Mesenchymal stem cell (in vitro differentiated cells and primary cell): ENCODE measurements at regions not wholly inside any gene's neighbourhood (a gene's known extent, or its start where the extent isn't known, plus 50 kb on each side); places are given as distances from the start of the nearest gene placed in this dataset.

Experiments used
- DNase-seq: peaks from one replicate; pipeline ENCODE4 v3.0.0-alpha.2; 2013
- H2AFZ ChIP-seq: one replicate; pipeline ENCODE4 v1.6.1; 2013; ENCODE audit warnings: low read depth, mild to moderate bottlenecking, control low read depth, inconsistent platforms, low read length, moderate library complexity
- H2AK5ac ChIP-seq: 2 replicates; pipeline ENCODE4 v1.6.1; 2013; ENCODE audit warnings: low read length, moderate library complexity, mild to moderate bottlenecking, inconsistent platforms; ENCODE audit not compliant: severe bottlenecking
- H2BK120ac ChIP-seq: one replicate; pipeline ENCODE4 v1.6.1; 2013; ENCODE audit warnings: low read depth, mild to moderate bottlenecking, inconsistent platforms, low read length, moderate library complexity
- H2BK12ac ChIP-seq, 2 experiments: one replicate each; pipeline ENCODE4 v1.6.1; 2013; ENCODE audit warnings: inconsistent platforms in 2 of 2, low read length in 2 of 2, mild to moderate bottlenecking in 2 of 2, moderate library complexity in 2 of 2, control low read depth in 1 of 2
- H2BK15ac ChIP-seq: one replicate; pipeline ENCODE4 v1.6.1; 2013; ENCODE audit warnings: mild to moderate bottlenecking, low read depth, inconsistent platforms; ENCODE audit not compliant: poor library complexity, severe bottlenecking
- H2BK5ac ChIP-seq: 2 replicates; pipeline ENCODE4 v1.6.1; 2013; ENCODE audit warnings: low read depth, mild to moderate bottlenecking, low read length, control low read depth, inconsistent platforms; ENCODE audit not compliant: poor library complexity, severe bottlenecking
- H3K14ac ChIP-seq, 2 experiments: one replicate each; pipeline ENCODE4 v1.6.1; 2013; ENCODE audit warnings: inconsistent platforms in 2 of 2, low read length in 2 of 2, control low read depth in 1 of 2, mild to moderate bottlenecking in 1 of 2, moderate library complexity in 1 of 2
- H3K18ac ChIP-seq, 2 experiments: one replicate each; pipeline ENCODE4 v1.6.1; 2013; ENCODE audit warnings: inconsistent platforms in 2 of 2, low read length in 2 of 2, control low read depth in 1 of 2, low read depth in 1 of 2, mild to moderate bottlenecking in 1 of 2
- H3K23ac ChIP-seq, 2 experiments: one replicate each; pipeline ENCODE4 v1.6.1; 2013; ENCODE audit warnings: inconsistent platforms in 2 of 2, low read length in 2 of 2, mild to moderate bottlenecking in 2 of 2, moderate library complexity in 2 of 2, control low read depth in 1 of 2
- H3K27ac ChIP-seq: 2 replicates; pipeline ENCODE4 v1.5.1; 2013; ENCODE audit warnings: mild to moderate bottlenecking, moderate library complexity, low read length, control low read depth, inconsistent platforms; ENCODE audit not compliant: poor library complexity, severe bottlenecking
- H3K27me3 ChIP-seq, 2 experiments: 2 replicates each; pipeline versions ENCODE4 v1.6.1 to v1.7.0; 2013; ENCODE audit warnings: low read length in 2 of 2, mild to moderate bottlenecking in 2 of 2, moderate library complexity in 2 of 2, control low read depth in 1 of 2, inconsistent platforms in 1 of 2; ENCODE audit not compliant: control insufficient read depth in 1 of 2, insufficient read depth in 1 of 2
- H3K36me3 ChIP-seq, 2 experiments: 2 replicates each; pipeline versions ENCODE4 v1.6.1 to v1.7.0; 2013; ENCODE audit warnings: low read length in 2 of 2, control low read depth in 1 of 2, inconsistent platforms in 1 of 2, low read depth in 1 of 2, mild to moderate bottlenecking in 1 of 2; ENCODE audit not compliant: insufficient read depth in 2 of 2, control insufficient read depth in 1 of 2
- H3K4ac ChIP-seq, 2 experiments: one replicate each; pipeline ENCODE4 v1.6.1; 2013; ENCODE audit warnings: inconsistent platforms in 2 of 2, low read length in 2 of 2, mild to moderate bottlenecking in 2 of 2, moderate library complexity in 2 of 2, control low read depth in 1 of 2, low read depth in 1 of 2
- H3K4me1 ChIP-seq: 2 replicates; pipeline ENCODE4 v1.6.1; 2013; ENCODE audit warnings: low read depth, low read length, control low read depth; ENCODE audit not compliant: control insufficient read depth, insufficient read depth
- H3K4me2 ChIP-seq: 2 replicates; pipeline ENCODE4 v1.6.1; 2013; ENCODE audit warnings: low read length, mild to moderate bottlenecking, inconsistent platforms; ENCODE audit not compliant: poor library complexity, severe bottlenecking
- H3K4me3 ChIP-seq, 2 experiments: 2 replicates each; pipeline versions ENCODE4 v1.5.1 to v1.7.0; 2013; ENCODE audit warnings: low read length in 2 of 2, mild to moderate bottlenecking in 2 of 2, control low read depth in 1 of 2, low read depth in 1 of 2; ENCODE audit not compliant: insufficient read depth in 1 of 2
- H3K79me1 ChIP-seq: replicated peaks from 2 replicates; pipeline ENCODE4 v1.6.1; 2013; ENCODE audit warnings: mild to moderate bottlenecking, control low read depth, low read length, inconsistent platforms; ENCODE audit not compliant: poor library complexity, severe bottlenecking
- H3K9ac ChIP-seq: 2 replicates; pipeline ENCODE4 v1.7.0; 2013; ENCODE audit warnings: mild to moderate bottlenecking, low read length, moderate library complexity
- H3K9me3 ChIP-seq: 2 replicates; pipeline ENCODE4 v1.7.0; 2013; ENCODE audit warnings: mild to moderate bottlenecking, low read length; ENCODE audit not compliant: control insufficient read depth
- H4K8ac ChIP-seq: one replicate; pipeline ENCODE4 v1.6.1; 2013; ENCODE audit warnings: inconsistent platforms, mild to moderate bottlenecking, low read length, moderate library complexity
- H4K91ac ChIP-seq: one replicate; pipeline ENCODE4 v1.6.1; 2013; ENCODE audit warnings: mild to moderate bottlenecking, low read length, inconsistent platforms
- whole genome bisulfite sequencing: methylation state at CpG from one replicate; pipeline ENCODE4 v1.1.7; 2013; ENCODE audit warnings: mixed read lengths; 5-methylcytosine and 5-hydroxymethylcytosine counted together

DNA sequence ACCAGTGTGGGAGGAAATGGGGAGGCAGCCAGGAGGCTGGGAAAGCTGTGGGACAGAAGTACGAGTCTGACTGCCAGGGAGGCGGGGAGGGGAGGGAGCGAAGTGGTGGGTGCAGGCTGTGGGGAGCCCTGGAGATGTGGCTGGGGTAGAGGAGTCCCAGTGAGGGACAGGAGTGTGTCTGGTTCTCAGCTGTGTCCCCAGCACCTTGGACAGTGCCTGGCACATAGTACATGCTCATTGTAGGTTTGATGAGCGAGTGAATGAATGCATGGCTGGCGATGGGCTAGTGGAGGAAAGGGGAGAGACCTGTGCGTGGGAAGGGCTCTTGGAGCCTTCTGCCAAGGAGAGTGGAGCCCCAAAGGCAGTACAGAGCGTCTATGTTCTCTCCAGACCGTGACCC lies 104.1 kb downstream of the SIK1 start:
- Histone ChIP-seq H4K8ac (no peak overlapping the region), H3K23ac (no peak overlapping the region), H3K18ac (no peak overlapping the region), H4K91ac (no peak overlapping the region), H3K9me3 (peaks cover 5% of the 10 kb centered on the region), H3K27ac (no peak overlapping the region), H3K79me1 (no peaks in the 10 kb centered on the region), H3K14ac (no peak overlapping the region), H2AK5ac (no peak overlapping the region), H3K9ac (no peak overlapping the region), H3K27me3 (peaks cover 0 to 36% of the 10 kb centered on the region in 2 experiments), H2BK120ac (no peak overlapping the region), H2BK15ac (no peak overlapping the region), H3K4me3 (no peak overlapping the region), H3K4me2 (no peak overlapping the region), H3K4ac (no peak overlapping the region), H2BK5ac (no peak overlapping the region), H2BK12ac (no peak overlapping the region), H3K36me3 (no peaks in the 10 kb centered on the region), H3K4me1 (peaks cover 40% of the 10 kb centered on the region), H2AFZ (no peak overlapping the region)
- WGBS, result 84% methylated on average over 7 of the region's 8 CpGs
- no peak for DNase-seq

- H3K79me1 ChIP-seq, result no peaks in the 10 kb centered on the region
- DNase-seq, result no peak
- H3K9me3 ChIP-seq, result peaks cover 9% of the 10 kb centered on the region
- peak overlapping the region; percentile 28 for H4K91ac ChIP-seq
- no peak overlapping the region for H3K23ac ChIP-seq
- no peak overlapping the region for H2BK5ac ChIP-seq
- H4K8ac ChIP-seq, result no peak overlapping the region
- no peak overlapping the region for H3K9ac ChIP-seq
- no peak overlapping the region for H2BK15ac ChIP-seq
- H3K18ac ChIP-seq, result no peak overlapping the region
- peaks cover 0 to 39% of the 10 kb centered on the region in 2 experiments for H3K27me3 ChIP-seq
- no peaks in the 10 kb centered on the region for H3K36me3 ChIP-seq
- no peak overlapping the region for H3K14ac ChIP-seq
- H3K4me3 ChIP-seq, result no peak overlapping the region
- no peak overlapping the region for H3K4me2 ChIP-seq
- WGBS, result 92% methylated on average over 16 of the region's 17 CpGs
- H2AFZ ChIP-seq, result no peak overlapping the region
- H2BK12ac ChIP-seq, result peak overlapping the region in 1 of 2 experiments; percentile 21
- H2BK120ac ChIP-seq, result no peak overlapping the region
- H2AK5ac ChIP-seq, result no peak overlapping the region
- no peak overlapping the region for H3K4ac ChIP-seq
- H3K27ac ChIP-seq, result no peak overlapping the region
- peaks cover 40% of the 10 kb centered on the region for H3K4me1 ChIP-seq
These were observed 104.6 kb downstream of the SIK1 start for GRCh38 chr21:43322311-43322710.

DNA sequence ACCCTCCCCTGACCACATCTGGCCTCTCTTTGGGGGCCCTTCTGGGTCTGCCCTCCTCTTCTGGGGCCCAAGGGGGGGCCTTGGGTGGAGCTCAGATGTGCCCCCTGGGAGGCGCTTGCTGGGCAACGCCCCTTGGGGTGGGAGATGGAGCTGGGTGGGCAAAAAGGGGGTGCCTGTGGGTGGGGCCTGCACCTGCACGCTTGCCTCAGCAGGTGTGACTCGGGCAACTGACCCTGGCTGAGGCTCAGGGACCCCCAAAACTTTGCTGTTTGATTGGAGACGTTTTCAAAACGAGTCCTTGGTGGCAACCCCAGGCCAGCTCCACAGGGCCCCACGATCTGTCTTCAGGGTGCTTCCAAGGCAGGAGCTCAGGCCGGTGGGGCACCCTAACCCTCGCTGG lies 105.3 kb downstream of the SIK1 start:
- no peak overlapping the region for H3K9ac ChIP-seq
- no peak overlapping the region for H3K27ac ChIP-seq
- DNase-seq, result no peak
- no peaks in the 10 kb centered on the region for H3K36me3 ChIP-seq
- H3K79me1 ChIP-seq, result no peaks in the 10 kb centered on the region
- H2BK120ac ChIP-seq, result no peak overlapping the region
- H2BK12ac ChIP-seq, result no peak overlapping the region
- H3K27me3 ChIP-seq, result peaks cover 0 to 41% of the 10 kb centered on the region in 2 experiments
- WGBS, result 90% methylated on average over 9 of the region's 9 CpGs
- H3K4ac ChIP-seq, result no peak overlapping the region
- H2AK5ac ChIP-seq, result no peak overlapping the region
- H3K9me3 ChIP-seq, result peaks cover 9% of the 10 kb centered on the region
- no peak overlapping the region for H3K4me2 ChIP-seq
- no peak overlapping the region for H2BK5ac ChIP-seq
- no peak overlapping the region for H2AFZ ChIP-seq
- H3K4me1 ChIP-seq, result peaks cover 37% of the 10 kb centered on the region
- H3K4me3 ChIP-seq, result no peak overlapping the region
- no peak overlapping the region for H3K14ac ChIP-seq
- H2BK15ac ChIP-seq, result no peak overlapping the region
- H3K23ac ChIP-seq, result no peak overlapping the region
- H3K18ac ChIP-seq, result no peak overlapping the region
- H4K91ac ChIP-seq, result no peak overlapping the region
- H4K8ac ChIP-seq, result no peak overlapping the region

DNA sequence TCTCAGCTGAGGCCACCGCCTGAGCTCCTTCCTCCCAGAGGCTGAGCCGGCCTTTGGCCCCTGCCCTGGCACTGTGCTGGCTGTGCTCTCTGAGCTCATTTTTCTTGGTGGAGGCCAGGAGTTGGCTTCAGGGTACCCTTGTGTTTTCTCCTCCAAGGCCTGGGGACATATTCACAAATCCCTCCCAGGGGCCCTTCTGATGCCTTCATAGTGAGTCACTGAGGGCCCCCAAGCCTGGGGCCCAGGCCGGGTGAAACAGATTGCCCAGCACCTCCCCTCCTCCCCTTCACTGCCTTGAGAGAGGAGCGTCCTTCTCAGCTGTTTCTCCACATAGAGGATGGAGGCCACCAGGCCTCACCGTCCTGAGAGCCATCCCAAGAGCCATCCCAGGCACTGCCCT lies 105.8 kb downstream of the SIK1 start:
- no peak overlapping the region for H3K4ac ChIP-seq
- no peak overlapping the region for H3K27ac ChIP-seq
- no peak overlapping the region for H3K14ac ChIP-seq
- H2AK5ac ChIP-seq, result no peak overlapping the region
- H3K18ac ChIP-seq, result peak overlapping the region in 1 of 2 experiments; percentile 35
- peaks cover 9% of the 10 kb centered on the region for H3K9me3 ChIP-seq
- no peaks in the 10 kb centered on the region for H3K36me3 ChIP-seq
- no peak overlapping the region for H2AFZ ChIP-seq
- peak overlapping the region in 1 of 2 experiments; percentile 47 for H2BK12ac ChIP-seq
- peak overlapping the region; percentile 35 for H4K8ac ChIP-seq
- H3K27me3 ChIP-seq, result peaks cover 0 to 42% of the 10 kb centered on the region in 2 experiments
- DNase-seq, result peak; percentile 69
- no peak overlapping the region for H3K9ac ChIP-seq
- no peaks in the 10 kb centered on the region for H3K79me1 ChIP-seq
- no peak overlapping the region for H3K4me3 ChIP-seq
- H3K4me1 ChIP-seq, result peaks cover 37% of the 10 kb centered on the region
- H2BK15ac ChIP-seq, result peak overlapping the region; percentile 19
- WGBS, result 60% methylated on average over 5 of the region's 5 CpGs
- H3K23ac ChIP-seq, result no peak overlapping the region
- H4K91ac ChIP-seq, result peak overlapping the region; percentile 65
- no peak overlapping the region for H3K4me2 ChIP-seq
- H2BK5ac ChIP-seq, result no peak overlapping the region
- H2BK120ac ChIP-seq, result no peak overlapping the region
